Sigmoid colon (tissue), 3 donors: ENCODE measurements at regions not wholly inside any gene's neighbourhood (a gene's known extent, or its start where the extent isn't known, plus 50 kb on each side); places are given as distances from the start of the nearest gene placed in this dataset.

Experiments used
- POLR2A ChIP-seq, 2 donors: fragments of 450-650 bp; IDR thresholded peaks; one replicate each; pipeline ENCODE4 v1.6.1; 2016; ENCODE audit warnings: antibody characterized with exemption in 2 of 2, mild to moderate bottlenecking in 2 of 2, moderate library complexity in 2 of 2
- TF ChIP-seq, protein P1 (sequence below), 4 experiments: fragments of 450-650 bp in 3 of 4; fragments of 200-600 bp in 1 of 4; IDR thresholded peaks; one replicate each; pipeline ENCODE4 v1.5.1; 2016 to 2019; ENCODE audit warnings: antibody characterized with exemption in 4 of 4, mild to moderate bottlenecking in 3 of 4, moderate library complexity in 2 of 4

DNA sequence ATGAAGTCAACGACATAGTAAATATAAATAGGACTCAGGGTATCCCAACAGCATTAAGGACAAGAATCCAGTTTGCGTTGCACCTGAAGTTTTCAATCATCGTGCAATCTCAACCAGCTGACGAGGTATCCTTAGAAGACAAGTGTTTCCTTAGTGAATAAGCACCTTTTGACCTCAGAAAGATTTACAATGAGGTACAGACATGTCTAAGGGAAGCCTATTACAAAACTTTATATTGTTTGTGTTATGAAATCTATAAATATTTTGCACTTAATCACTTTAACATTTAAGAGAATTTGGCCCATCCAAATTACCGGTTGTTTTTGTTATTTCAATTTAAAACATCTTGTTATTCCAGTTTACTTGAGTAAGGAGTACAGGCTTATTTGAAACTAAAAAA is 64.9 kb upstream of the PRICKLE2 start:
- TF ChIP-seq POLR2A (IDR thresholded peaks at IDR 0.05) = no peak
- TF ChIP-seq, protein P1, sequence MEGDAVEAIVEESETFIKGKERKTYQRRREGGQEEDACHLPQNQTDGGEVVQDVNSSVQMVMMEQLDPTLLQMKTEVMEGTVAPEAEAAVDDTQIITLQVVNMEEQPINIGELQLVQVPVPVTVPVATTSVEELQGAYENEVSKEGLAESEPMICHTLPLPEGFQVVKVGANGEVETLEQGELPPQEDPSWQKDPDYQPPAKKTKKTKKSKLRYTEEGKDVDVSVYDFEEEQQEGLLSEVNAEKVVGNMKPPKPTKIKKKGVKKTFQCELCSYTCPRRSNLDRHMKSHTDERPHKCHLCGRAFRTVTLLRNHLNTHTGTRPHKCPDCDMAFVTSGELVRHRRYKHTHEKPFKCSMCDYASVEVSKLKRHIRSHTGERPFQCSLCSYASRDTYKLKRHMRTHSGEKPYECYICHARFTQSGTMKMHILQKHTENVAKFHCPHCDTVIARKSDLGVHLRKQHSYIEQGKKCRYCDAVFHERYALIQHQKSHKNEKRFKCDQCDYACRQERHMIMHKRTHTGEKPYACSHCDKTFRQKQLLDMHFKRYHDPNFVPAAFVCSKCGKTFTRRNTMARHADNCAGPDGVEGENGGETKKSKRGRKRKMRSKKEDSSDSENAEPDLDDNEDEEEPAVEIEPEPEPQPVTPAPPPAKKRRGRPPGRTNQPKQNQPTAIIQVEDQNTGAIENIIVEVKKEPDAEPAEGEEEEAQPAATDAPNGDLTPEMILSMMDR (IDR thresholded peaks at IDR 0.05) = no peak
